C1 segment of cervical spinal cord (tissue), 14 donors: ENCODE measurements at regions not wholly inside any gene's neighbourhood (a gene's known extent, or its start where the extent isn't known, plus 50 kb on each side); places are given as distances from the start of the nearest gene placed in this dataset.
"Not testable (repeated sequence)": the region's sequence is repeated elsewhere in the genome, so short reads cannot be mapped to it uniquely, and the experiment has no call there.

Experiments
- DNase-seq, 14 donors: peaks; one replicate each; lab custom pipeline; 2025; lab: John Stamatoyannopoulos, UW

GRCh38 chr13:111493468-111493867, 173.0 kb downstream of the TEX29 start:
- DNase-seq: no peak

GRCh38 chr13:111494641-111495040, 174.2 kb downstream of the TEX29 start:
- DNase-seq: no peak

- not testable (repeated sequence) for DNase-seq
Measured at GRCh38 chr13:111501596-111502535, 181.4 kb downstream of the TEX29 start.

- no peak for DNase-seq
Measured at GRCh38 chr13:111502957-111503356, 182.5 kb downstream of the TEX29 start.

- DNase-seq: no peak
Measured at GRCh38 chr13:111503376-111503775, 182.9 kb downstream of the TEX29 start.

- DNase-seq: no peak
Measured at GRCh38 chr13:111503905-111504695, 183.7 kb downstream of the TEX29 start.

GRCh38 chr13:111505175-111505777, 184.8 kb downstream of the TEX29 start:
- no peak for DNase-seq

GRCh38 chr13:111506125-111506524, 185.7 kb downstream of the TEX29 start:
- DNase-seq: no peak

- no peak for DNase-seq
Measured at GRCh38 chr13:111506621-111507020, 186.2 kb downstream of the TEX29 start.

GRCh38 chr13:111508164-111508870, 187.9 kb downstream of the TEX29 start:
- no peak for DNase-seq

GRCh38 chr13:111508902-111509509, 188.6 kb downstream of the TEX29 start:
- no peak for DNase-seq

GRCh38 chr13:111510502-111511218, 190.2 kb downstream of the TEX29 start:
- no peak for DNase-seq

- no peak for DNase-seq
Measured at GRCh38 chr13:111511219-111511732, 190.8 kb downstream of the TEX29 start.

GRCh38 chr13:111511805-111512504, 191.5 kb downstream of the TEX29 start:
- no peak for DNase-seq

- DNase-seq: no peak
Measured at GRCh38 chr13:111512707-111513106, 192.3 kb downstream of the TEX29 start.

GRCh38 chr13:111513766-111514609, 193.5 kb downstream of the TEX29 start:
- DNase-seq: no peak

- no peak for DNase-seq
Measured at GRCh38 chr13:111514610-111515306, 194.3 kb downstream of the TEX29 start.

- no peak for DNase-seq
Measured at GRCh38 chr13:111515307-111515617, 194.8 kb downstream of the TEX29 start.
